OCI-LY1 (cell line): ENCODE measurements at regions not wholly inside any gene's neighbourhood (a gene's known extent, or its start where the extent isn't known, plus 50 kb on each side); places are given as distances from the start of the nearest gene placed in this dataset.

Experiments
- H2AFZ ChIP-seq: fragments of 200-600 bp; sonication (generic), shearing (Covaris generic); 2 replicates; pipeline ENCODE4 v1.6.0; 2014; ENCODE audit warnings: antibody characterized with exemption, mild to moderate bottlenecking, low read length
- H3F3A ChIP-seq: fragments of 200-600 bp; sonication (generic), shearing (Covaris generic); 2 replicates; pipeline ENCODE4 v1.6.0; 2014; ENCODE audit warnings: mild to moderate bottlenecking, antibody characterized with exemption, low read length, moderate library complexity; ENCODE audit not compliant: insufficient read depth
- H3K27ac ChIP-seq: fragments of 200-600 bp; sonication (generic); 2 replicates; pipeline ENCODE4 v1.5.1; 2014; ENCODE audit warnings: low read length, mixed run types, mild to moderate bottlenecking, low read depth; ENCODE audit not compliant: poor library complexity, severe bottlenecking
- H3K27me3 ChIP-seq: fragments of 200-600 bp; sonication (generic); 2 replicates; pipeline ENCODE4 v1.6.0; 2014; ENCODE audit warnings: antibody characterized with exemption, mild to moderate bottlenecking, low read length, moderate library complexity; ENCODE audit not compliant: insufficient read depth
- H3K36me3 ChIP-seq: fragments of 200-600 bp; sonication (generic); 2 replicates; pipeline ENCODE4 v1.6.1; 2014; ENCODE audit warnings: mild to moderate bottlenecking, antibody characterized with exemption, low read length, moderate library complexity, mixed read lengths; ENCODE audit not compliant: insufficient read depth
- H3K4me1 ChIP-seq: fragments of 200-600 bp; sonication (generic); 2 replicates; pipeline ENCODE4 v1.5.1; 2014; ENCODE audit warnings: mild to moderate bottlenecking, low read length, moderate library complexity; ENCODE audit not compliant: insufficient read depth, severe bottlenecking
- H3K4me2 ChIP-seq: fragments of 200-600 bp; sonication (generic), shearing (Covaris generic); 2 replicates; pipeline ENCODE4 v1.6.1; 2014; ENCODE audit warnings: low read length
- H3K4me3 ChIP-seq: fragments of 200-600 bp; sonication (generic); 2 replicates; pipeline ENCODE4 v1.5.1; 2014; ENCODE audit warnings: low read length, low read depth, mild to moderate bottlenecking, mixed read lengths; ENCODE audit not compliant: poor library complexity, severe bottlenecking
- H3K79me2 ChIP-seq: fragments of 200-600 bp; shearing (Covaris generic); 2 replicates; pipeline ENCODE4 v1.6.1; 2016; ENCODE audit warnings: mixed run types, low read length, mixed read lengths; ENCODE audit not compliant: insufficient read depth
- H3K9ac ChIP-seq: fragments of 200-600 bp; sonication (generic), shearing (Covaris generic); 2 replicates; pipeline ENCODE4 v1.6.1; 2014; ENCODE audit warnings: mild to moderate bottlenecking, low read length, mixed read lengths
- H3K9me2 ChIP-seq: fragments of 200-600 bp; sonication (generic), shearing (Covaris generic); 2 replicates; pipeline ENCODE4 v1.6.1; 2014; ENCODE audit warnings: low read depth, mild to moderate bottlenecking, low read length, mixed read lengths
- H3K9me3 ChIP-seq: fragments of 200-600 bp; shearing (Covaris generic); 2 replicates; pipeline ENCODE4 v1.6.1; 2014; ENCODE audit warnings: low read length, mixed read lengths
- H4K20me1 ChIP-seq: fragments of 200-600 bp; sonication (generic), shearing (Covaris generic); 2 replicates; pipeline ENCODE4 v1.6.0; 2016; ENCODE audit warnings: mild to moderate bottlenecking, low read length; ENCODE audit not compliant: insufficient read depth
- EZH2 ChIP-seq: fragments of 200-600 bp; sonication (generic), shearing (Covaris generic); IDR thresholded peaks from 2 replicates; pipeline ENCODE4 v1.8.0; 2017; ENCODE audit warnings: borderline replicate concordance, mixed run types, mild to moderate bottlenecking, antibody characterized with exemption, low read length, moderate library complexity, mixed read lengths
- TF ChIP-seq, protein P1 (sequence below): fragments of 200-600 bp; sonication (generic), shearing (Covaris generic); IDR thresholded peaks from 2 replicates; pipeline ENCODE4 v1.5.1; 2017; ENCODE audit warnings: mild to moderate bottlenecking, antibody characterized with exemption, low read length, moderate library complexity, mixed read lengths

DNA sequence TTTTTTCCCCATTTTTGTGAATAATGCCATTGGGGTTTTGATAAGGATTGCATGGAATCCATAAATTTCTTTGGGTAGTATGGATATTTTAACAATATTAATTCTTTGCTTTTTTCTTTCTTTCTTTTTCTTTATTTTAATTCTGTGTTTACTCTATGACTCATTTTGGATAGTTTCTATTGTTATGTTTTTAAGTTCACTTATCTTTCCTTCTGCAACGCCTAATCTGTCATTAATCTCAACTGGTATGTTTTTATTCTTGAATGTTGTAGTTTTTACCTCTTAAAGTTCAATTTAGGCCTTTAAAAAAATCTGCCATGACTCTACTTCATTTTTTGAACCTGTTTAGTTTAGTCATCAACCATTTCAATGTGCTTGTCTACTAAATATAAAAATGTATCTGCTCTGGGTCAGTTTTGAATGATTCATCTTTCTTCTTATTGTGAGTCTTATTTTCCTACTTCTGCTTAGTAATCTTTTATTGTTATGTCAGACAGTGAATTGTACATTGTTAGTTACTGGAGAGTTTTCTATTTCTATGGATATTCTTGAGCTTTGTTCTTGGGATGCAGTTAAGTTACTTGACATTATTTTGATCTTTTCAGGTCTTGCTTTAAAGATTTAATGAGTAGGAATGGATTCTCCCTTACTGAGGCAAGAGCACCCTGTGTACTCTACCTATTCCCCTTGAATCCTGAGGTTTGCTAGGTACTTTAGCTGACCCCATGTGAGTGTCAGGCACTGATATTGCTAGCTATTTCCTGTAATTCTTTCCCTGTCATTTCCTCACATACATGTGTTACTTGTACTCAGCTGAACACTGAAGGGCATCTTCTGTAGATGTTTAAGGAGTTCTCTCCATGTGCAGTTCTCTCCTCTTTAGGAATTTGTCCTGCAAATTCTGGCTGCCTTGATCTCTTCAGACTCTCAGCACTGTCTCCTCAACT, 104.2 kb downstream of the TFAP2B start:
- H3K79me2 ChIP-seq = no peaks in the 10 kb centered on the region
- H3F3A ChIP-seq = no peaks in the 10 kb centered on the region
- H2AFZ ChIP-seq = no peak overlapping the region
- H3K9me2 ChIP-seq = no peaks in the 10 kb centered on the region
- H3K9me3 ChIP-seq = no peaks in the 10 kb centered on the region
- no peak overlapping the region for H3K4me3 ChIP-seq
- TF ChIP-seq, protein P1, sequence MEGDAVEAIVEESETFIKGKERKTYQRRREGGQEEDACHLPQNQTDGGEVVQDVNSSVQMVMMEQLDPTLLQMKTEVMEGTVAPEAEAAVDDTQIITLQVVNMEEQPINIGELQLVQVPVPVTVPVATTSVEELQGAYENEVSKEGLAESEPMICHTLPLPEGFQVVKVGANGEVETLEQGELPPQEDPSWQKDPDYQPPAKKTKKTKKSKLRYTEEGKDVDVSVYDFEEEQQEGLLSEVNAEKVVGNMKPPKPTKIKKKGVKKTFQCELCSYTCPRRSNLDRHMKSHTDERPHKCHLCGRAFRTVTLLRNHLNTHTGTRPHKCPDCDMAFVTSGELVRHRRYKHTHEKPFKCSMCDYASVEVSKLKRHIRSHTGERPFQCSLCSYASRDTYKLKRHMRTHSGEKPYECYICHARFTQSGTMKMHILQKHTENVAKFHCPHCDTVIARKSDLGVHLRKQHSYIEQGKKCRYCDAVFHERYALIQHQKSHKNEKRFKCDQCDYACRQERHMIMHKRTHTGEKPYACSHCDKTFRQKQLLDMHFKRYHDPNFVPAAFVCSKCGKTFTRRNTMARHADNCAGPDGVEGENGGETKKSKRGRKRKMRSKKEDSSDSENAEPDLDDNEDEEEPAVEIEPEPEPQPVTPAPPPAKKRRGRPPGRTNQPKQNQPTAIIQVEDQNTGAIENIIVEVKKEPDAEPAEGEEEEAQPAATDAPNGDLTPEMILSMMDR = no peak
- no peak for TF ChIP-seq EZH2
- H3K4me2 ChIP-seq = no peak overlapping the region
- no peaks in the 10 kb centered on the region for H4K20me1 ChIP-seq
- no peak overlapping the region for H3K27ac ChIP-seq
- no peak overlapping the region for H3K9ac ChIP-seq
- H3K36me3 ChIP-seq = no peaks in the 10 kb centered on the region
- no peaks in the 10 kb centered on the region for H3K27me3 ChIP-seq
- H3K4me1 ChIP-seq = no peaks in the 10 kb centered on the region

DNA sequence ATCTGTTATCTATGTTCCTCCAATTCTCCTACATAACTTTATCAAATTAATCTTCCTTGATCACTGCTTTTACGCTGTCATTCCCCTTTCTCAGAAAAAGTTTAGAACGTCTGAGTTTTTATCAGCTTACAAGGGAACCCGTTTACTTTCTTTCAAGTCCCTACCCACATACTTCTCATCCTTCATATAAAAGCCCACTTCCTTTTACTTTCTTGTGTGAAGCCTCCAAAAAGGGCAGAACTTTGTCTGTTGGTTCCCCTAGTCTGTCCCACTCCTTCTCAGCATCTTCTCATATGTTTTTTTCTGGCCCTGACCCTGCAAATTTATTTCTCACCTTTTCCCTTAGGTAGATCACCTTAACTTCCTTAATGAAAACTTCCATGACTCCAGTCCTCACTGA, 106.1 kb downstream of the TFAP2B start:
- H3K36me3 ChIP-seq = no peaks in the 10 kb centered on the region
- no peak overlapping the region for H3K27ac ChIP-seq
- H3K79me2 ChIP-seq = no peaks in the 10 kb centered on the region
- TF ChIP-seq, protein P1 = no peak
- no peak for TF ChIP-seq EZH2
- no peaks in the 10 kb centered on the region for H3K27me3 ChIP-seq
- no peak overlapping the region for H3K4me3 ChIP-seq
- H3K9me2 ChIP-seq = no peaks in the 10 kb centered on the region
- no peaks in the 10 kb centered on the region for H3K9me3 ChIP-seq
- no peaks in the 10 kb centered on the region for H3K4me1 ChIP-seq
- no peak overlapping the region for H3K9ac ChIP-seq
- no peaks in the 10 kb centered on the region for H3F3A ChIP-seq
- H4K20me1 ChIP-seq = no peaks in the 10 kb centered on the region
- H2AFZ ChIP-seq = no peak overlapping the region
- H3K4me2 ChIP-seq = no peak overlapping the region

DNA sequence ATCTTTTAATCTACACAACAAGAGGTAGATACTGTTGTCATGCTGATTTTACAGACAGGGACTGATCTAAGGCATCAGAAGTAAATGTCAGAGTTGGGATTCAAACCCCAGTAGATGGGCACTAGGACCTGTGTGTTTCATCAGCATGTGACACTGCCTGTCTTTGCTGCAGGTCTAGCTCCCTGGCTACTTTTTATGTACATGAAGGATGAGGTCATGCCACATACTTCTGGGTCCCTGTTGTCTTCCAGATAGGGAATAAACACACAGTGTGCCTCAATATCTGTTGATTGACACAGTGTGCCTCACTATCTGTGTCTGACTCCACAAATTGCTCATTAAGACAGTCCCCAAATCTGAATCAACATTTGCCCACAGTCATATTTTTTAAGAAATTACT, 106.9 kb downstream of the TFAP2B start:
- Histone ChIP-seq H3F3A (no peaks in the 10 kb centered on the region), H3K9ac (no peak overlapping the region), H3K4me3 (no peak overlapping the region), H3K79me2 (no peaks in the 10 kb centered on the region), H3K9me2 (no peaks in the 10 kb centered on the region), H2AFZ (no peak overlapping the region), H3K4me1 (no peaks in the 10 kb centered on the region), H3K36me3 (no peaks in the 10 kb centered on the region), H3K27ac (no peak overlapping the region), H3K4me2 (no peak overlapping the region), H3K9me3 (no peaks in the 10 kb centered on the region), H4K20me1 (no peaks in the 10 kb centered on the region), H3K27me3 (no peaks in the 10 kb centered on the region)
- TF ChIP-seq EZH2 = no peak
- TF ChIP-seq, protein P1 = no peak
